ENCODE measurements at regions not wholly inside any gene's neighbourhood (a gene's known extent, or its start where the extent isn't known, plus 50 kb on each side); places are given as distances from the start of the nearest gene placed in this dataset.

DNA sequence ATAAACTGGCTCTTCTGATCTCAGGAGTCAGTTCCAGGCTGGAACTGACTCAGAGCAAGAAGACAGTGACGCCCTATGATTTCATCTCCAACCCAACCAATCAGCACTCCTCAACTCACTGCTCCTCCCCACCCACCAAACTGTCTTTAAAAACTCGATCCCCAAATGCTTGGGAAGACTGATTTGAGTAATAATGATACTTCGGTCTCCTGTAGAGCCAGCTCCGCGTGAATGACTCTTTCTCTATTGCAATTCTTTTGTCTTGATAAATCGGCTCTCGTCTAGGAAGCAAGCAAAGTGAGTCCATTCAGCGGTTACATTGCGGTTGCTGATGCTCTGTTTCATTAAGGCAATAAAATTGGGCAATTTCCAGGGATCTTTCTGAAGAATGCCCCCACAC, 1025.3 kb upstream of the CNTNAP5 start:
- DNase-seq (ENCODE audit: low spot score): no peak

- no peak for DNase-seq (ENCODE audit: low spot score)
Measured at GRCh38 chr2:123002660-123003248, 1022.3 kb upstream of the CNTNAP5 start.

DNA sequence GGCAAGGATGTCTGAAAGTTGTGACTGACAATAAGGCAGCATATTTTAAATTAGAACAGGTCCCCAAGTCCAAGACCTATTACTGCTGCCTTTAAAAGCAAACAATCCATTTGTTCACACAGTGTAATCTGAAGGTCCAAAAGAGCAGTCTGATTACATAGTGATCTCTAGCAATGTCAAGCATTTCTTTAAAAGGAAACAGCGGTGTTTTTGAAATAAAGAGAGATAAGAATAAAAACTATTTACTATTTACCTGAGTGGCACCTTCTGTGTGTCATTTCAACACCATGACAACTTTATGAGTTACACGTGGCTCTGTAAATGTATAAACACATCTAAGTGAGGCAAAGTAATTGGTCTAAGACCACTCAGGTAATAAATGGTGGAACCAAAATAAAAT, 1009.9 kb upstream of the CNTNAP5 start:
- no peak for DNase-seq (ENCODE audit: low spot score)

GRCh38 chr2:123035541-123035940, 989.5 kb upstream of the CNTNAP5 start:
- DNase-seq (ENCODE audit: low spot score): no peak

DNA sequence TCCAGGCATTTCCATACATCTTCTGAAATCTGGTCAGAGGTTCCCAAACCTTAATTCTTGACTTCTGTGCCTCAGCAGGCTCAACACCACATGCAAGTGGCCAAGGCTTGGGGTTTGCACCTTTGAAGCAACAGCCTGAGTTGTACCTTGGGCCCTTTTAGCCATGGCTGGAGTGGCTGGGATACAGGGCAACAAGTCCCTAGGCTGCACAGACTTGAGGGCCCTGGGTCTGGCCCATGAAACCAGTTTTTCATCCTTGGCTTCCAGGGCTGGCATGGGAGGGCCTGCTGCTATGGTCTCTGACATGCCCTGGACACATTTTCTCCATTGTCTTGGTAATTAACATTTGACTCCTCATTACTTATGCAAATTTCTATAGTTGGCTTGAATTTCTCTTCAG, 988.8 kb upstream of the CNTNAP5 start:
- no peak for DNase-seq (ENCODE audit: low spot score)

DNA sequence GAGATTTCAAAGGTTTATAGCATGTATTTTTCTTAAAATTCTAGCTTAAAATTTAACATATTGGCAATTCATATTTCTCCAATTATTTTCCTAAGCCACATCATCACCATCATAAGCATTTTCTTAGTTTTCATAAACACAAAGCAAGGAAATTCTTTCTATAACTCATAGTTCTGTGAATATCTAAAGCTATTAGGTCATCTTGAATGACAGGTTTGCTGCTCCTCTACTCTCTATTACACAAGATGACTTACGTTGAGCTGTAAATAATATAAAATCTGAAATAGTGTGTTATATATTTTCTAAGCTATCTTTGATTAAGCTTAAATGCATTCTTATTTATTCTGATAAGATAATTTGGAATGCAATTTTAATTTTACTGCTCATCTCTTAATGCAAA, 984.6 kb upstream of the CNTNAP5 start:
- DNase-seq (ENCODE audit: low spot score): no peak

GRCh38 chr2:123043458-123043857, 981.6 kb upstream of the CNTNAP5 start:
- DNase-seq (ENCODE audit: low spot score): no peak

GRCh38 chr2:123045713-123046112, 979.4 kb upstream of the CNTNAP5 start:
- no peak for DNase-seq (ENCODE audit: low spot score)

DNA sequence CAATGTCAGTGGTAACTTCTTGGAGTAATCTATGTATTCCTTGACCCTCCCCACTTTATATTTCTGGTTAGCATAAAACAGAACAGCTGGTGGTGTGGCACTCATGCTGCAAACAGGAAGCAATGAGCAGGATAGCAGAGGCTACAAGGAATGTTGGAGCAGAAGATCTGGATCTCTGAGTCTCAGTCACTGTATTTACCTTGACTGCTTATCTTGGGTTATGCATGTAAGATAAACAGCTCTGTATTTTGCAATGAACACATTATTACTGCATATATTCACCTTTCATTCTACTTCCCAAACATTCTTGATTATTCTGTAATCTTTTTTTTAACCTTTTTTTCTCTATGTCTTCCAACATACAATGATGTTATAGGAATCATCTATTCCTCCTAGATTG, 977.9 kb upstream of the CNTNAP5 start:
- DNase-seq (ENCODE audit: low spot score): no peak

GRCh38 chr2:123051136-123051535, 974.0 kb upstream of the CNTNAP5 start:
- DNase-seq (ENCODE audit: low spot score): no peak

DNA sequence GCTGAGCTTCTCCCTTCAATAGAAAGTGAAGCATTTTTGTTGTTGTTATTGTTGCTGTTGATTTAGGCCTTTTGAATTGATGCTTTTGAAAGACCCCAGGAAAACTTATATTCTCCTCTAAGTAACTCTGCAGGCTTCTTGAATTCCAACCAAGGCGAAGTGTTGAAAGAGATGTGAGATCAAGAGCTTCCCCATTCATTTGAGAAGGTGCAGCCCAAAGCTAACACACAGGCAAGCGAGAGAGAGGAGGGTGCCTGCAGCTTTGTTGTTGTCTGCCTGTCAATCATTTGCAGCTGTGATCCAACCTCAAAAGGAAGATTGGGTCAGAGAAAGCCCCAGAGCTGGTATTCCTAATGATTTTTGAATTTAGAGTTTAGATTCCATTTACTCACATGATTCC, 963.6 kb upstream of the CNTNAP5 start:
- no peak for DNase-seq (ENCODE audit: low spot score)

DNA sequence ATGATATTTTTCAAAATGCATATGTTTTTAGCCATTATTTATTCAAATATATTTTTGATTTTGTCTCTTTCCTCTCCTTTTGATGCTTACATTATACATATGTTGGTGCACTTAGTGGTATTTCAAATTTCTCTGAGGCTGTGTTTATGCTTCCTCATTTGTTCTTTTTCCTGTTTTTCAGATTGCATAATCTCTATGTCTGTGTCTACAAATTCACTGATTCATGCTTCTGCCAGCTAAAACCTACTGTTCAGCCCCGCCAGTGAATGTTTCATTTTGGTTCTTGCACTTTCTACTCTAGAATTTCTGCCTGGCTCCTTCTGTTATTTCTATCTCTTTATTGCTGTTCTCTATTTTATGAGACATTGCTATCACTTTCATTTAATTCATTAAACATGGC, 951.7 kb upstream of the CNTNAP5 start:
- no peak for DNase-seq (ENCODE audit: low spot score)

GRCh38 chr2:123073956-123074355, 951.1 kb upstream of the CNTNAP5 start:
- DNase-seq (ENCODE audit: low spot score): no peak

GRCh38 chr2:123077101-123077500, 948.0 kb upstream of the CNTNAP5 start:
- no peak for DNase-seq (ENCODE audit: low spot score)

DNA sequence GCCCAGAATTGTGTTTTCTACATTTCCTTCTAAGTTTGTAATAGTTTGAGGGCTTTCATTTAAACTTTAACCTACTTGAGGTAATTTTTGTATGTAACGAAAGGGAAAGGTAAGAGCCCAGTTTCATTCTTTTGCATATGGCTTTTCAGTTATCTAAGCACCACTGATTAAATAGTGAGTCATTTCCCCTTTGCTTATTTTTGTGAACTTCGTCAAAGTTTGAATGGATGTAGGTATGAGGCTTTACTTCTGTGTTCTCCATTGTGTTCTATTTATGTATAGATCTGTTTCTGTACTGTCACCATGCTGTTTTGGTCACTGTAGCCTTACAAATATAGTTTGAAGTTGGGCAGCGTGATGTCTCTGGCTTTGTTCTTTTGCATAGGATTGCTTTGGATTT, 944.8 kb upstream of the CNTNAP5 start:
- no peak for DNase-seq (ENCODE audit: low spot score)

- DNase-seq (ENCODE audit: low spot score): no peak
Measured at GRCh38 chr2:123085484-123085883, 939.6 kb upstream of the CNTNAP5 start.

- DNase-seq (ENCODE audit: low spot score): no peak
Measured at GRCh38 chr2:123086613-123087385, 938.3 kb upstream of the CNTNAP5 start.

- DNase-seq (ENCODE audit: low spot score): no peak
Measured at GRCh38 chr2:123091471-123091870, 933.6 kb upstream of the CNTNAP5 start.

- no peak for DNase-seq (ENCODE audit: low spot score)
Measured at GRCh38 chr2:123093199-123093598, 931.9 kb upstream of the CNTNAP5 start.

- DNase-seq (ENCODE audit: low spot score): no peak
Measured at GRCh38 chr2:123095219-123095835, 929.8 kb upstream of the CNTNAP5 start.

- no peak for DNase-seq (ENCODE audit: low spot score)
Measured at GRCh38 chr2:123098619-123099018, 926.5 kb upstream of the CNTNAP5 start.

DNA sequence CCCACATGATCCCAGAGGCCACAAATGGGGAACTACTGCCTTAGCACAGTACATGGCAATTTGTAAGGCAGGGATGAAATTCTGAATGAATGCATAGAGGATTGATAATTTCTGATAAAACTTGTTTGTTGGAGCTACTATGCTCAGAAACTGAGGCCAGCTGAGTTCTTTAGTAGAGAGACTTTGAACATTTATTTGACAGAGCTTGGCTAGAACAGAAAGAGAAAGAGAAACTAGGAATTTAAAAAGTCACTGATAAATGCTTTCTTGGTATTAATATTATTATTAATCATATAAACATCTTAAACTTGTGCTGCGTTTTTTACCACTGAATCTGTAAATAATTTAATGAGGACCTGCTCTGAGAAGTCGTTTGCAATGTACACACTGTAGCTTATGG, 923.7 kb upstream of the CNTNAP5 start:
- DNase-seq (ENCODE audit: low spot score): no peak

GRCh38 chr2:123103902-123104301, 921.2 kb upstream of the CNTNAP5 start:
- DNase-seq (ENCODE audit: low spot score): no peak

- DNase-seq (ENCODE audit: low spot score): no peak
Measured at GRCh38 chr2:123116595-123116994, 908.5 kb upstream of the CNTNAP5 start.

Data from NAMALWA (cell line).